HepG2 (cell line): ENCODE measurements at regions not wholly inside any gene's neighbourhood (a gene's known extent, or its start where the extent isn't known, plus 50 kb on each side); places are given as distances from the start of the nearest gene placed in this dataset.

Source experiments
- ATRX ChIP-seq: sonication (generic); formaldehyde crosslinking; IDR thresholded peaks from 2 replicates; pipeline ENCODE4 v1.4.0; 2020; ENCODE audit warnings: missing genetic modification reagents, borderline replicate concordance
- ELF3 ChIP-seq: IDR thresholded peaks from 2 replicates; pipeline ENCODE4 v1.6.1; 2016; ENCODE audit warnings: missing genetic modification reagents, missing compliant biosample characterization
- IKZF1 ChIP-seq: fragments of 450-650 bp; IDR thresholded peaks from 2 replicates; pipeline ENCODE4 v1.7.1; 2016
- MTF2 ChIP-seq: sonication (generic); formaldehyde crosslinking; IDR thresholded peaks from 2 replicates; pipeline ENCODE4 v1.5.0; 2020; ENCODE audit warnings: missing genetic modification reagents, borderline replicate concordance
- NCOA2 ChIP-seq: sonication (generic); formaldehyde crosslinking; IDR thresholded peaks from 2 replicates; pipeline ENCODE4 v1.8.0; 2022; ENCODE audit warnings: inconsistent platforms
- RFXANK ChIP-seq: IDR thresholded peaks from 2 replicates; pipeline ENCODE4 v1.6.1; 2016
- XRCC5 ChIP-seq: fragments of 200-400 bp; formaldehyde crosslinking; optimal IDR thresholded peaks from 2 replicates; pipeline ENCODE3; 2017; ENCODE audit warnings: mild to moderate bottlenecking, low read length
- ZFP36L1 ChIP-seq: sonication (generic); formaldehyde crosslinking; IDR thresholded peaks from 2 replicates; pipeline ENCODE4 v1.8.0; 2022; ENCODE audit warnings: mild to moderate bottlenecking, missing genetic modification reagents, moderate library complexity
- ZFP82 ChIP-seq: sonication (generic); formaldehyde crosslinking; IDR thresholded peaks from 2 replicates; pipeline ENCODE4 v1.5.1; 2020; ENCODE audit warnings: mild to moderate bottlenecking, missing genetic modification reagents, borderline replicate concordance
- ZNF124 ChIP-seq: sonication (generic); formaldehyde crosslinking; IDR thresholded peaks from 2 replicates; pipeline ENCODE4 v1.4.0; 2020; ENCODE audit warnings: missing genetic modification reagents
- ZNF256 ChIP-seq: sonication (generic); formaldehyde crosslinking; conservative IDR thresholded peaks from 2 replicates; pipeline ENCODE4 v1.4.0; 2020; ENCODE audit warnings: missing genetic modification reagents
- ZNF780A ChIP-seq: sonication (generic); formaldehyde crosslinking; IDR thresholded peaks from 2 replicates; pipeline ENCODE4 v1.8.0; 2022; ENCODE audit warnings: mild to moderate bottlenecking, missing genetic modification reagents, moderate library complexity
- ZZZ3 ChIP-seq: sonication (generic); formaldehyde crosslinking; IDR thresholded peaks from 2 replicates; pipeline ENCODE4 v1.4.0; 2020; ENCODE audit warnings: missing genetic modification reagents, mild to moderate bottlenecking, borderline replicate concordance
- TF ChIP-seq, protein P1 (sequence below): IDR thresholded peaks from 2 replicates; pipeline ENCODE4 v1.4.0; 2020; ENCODE audit warnings: mild to moderate bottlenecking, missing genetic modification reagents
- TF ChIP-seq, protein P2 (sequence below): sonication (generic); formaldehyde crosslinking; IDR thresholded peaks from 2 replicates; pipeline ENCODE4 v1.5.0; 2020; ENCODE audit warnings: missing genetic modification reagents
- TF ChIP-seq, protein P3 (sequence below): sonication (generic); formaldehyde crosslinking; IDR thresholded peaks from 2 replicates; pipeline ENCODE4 v1.5.1; 2020; ENCODE audit warnings: mild to moderate bottlenecking, missing genetic modification reagents, borderline replicate concordance
- TF ChIP-seq, protein P4 (sequence below): IDR thresholded peaks from 2 replicates; pipeline ENCODE4 v1.6.1; 2016; ENCODE audit warnings: missing genetic modification reagents, missing compliant biosample characterization
- TF ChIP-seq, protein P5 (sequence below): sonication (generic); IDR thresholded peaks from 2 replicates; pipeline ENCODE4 v1.6.1; 2016; ENCODE audit warnings: low read depth, borderline replicate concordance
- TF ChIP-seq, protein P6 (sequence below): IDR thresholded peaks from 2 replicates; pipeline ENCODE4 v1.6.1; 2016; ENCODE audit warnings: mild to moderate bottlenecking, missing biosample characterization, missing genetic modification reagents

DNA sequence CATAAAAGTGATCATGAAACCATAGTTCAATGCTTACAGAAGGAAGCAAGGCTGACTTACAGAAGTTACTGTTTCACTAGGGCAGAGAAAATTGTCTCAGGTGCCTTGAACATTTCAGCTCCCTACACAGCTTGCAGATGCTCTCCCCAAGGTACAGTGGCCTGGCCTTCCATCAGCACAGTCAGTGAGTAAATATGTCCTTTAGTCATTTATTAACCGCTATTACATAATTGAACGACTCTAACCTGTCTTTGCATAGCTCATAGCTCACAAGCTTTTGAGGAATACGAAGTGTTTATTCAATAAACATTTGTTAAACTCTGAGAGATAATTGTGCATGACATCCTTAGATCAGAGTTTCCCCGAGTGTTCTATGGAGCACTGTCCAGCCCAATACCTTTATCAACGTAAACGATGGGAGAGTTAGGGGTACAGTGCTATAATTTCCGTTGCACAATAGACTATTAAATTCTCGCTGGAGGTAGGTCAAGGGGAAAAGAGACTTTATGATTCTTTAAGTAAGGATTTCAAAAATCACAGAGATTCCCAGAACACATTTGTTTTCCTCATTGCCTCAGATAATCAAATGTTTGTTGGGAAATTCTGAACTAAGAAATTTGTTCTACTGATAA is 677.8 kb downstream of the TSN start (continued):
- TF ChIP-seq, protein P1, sequence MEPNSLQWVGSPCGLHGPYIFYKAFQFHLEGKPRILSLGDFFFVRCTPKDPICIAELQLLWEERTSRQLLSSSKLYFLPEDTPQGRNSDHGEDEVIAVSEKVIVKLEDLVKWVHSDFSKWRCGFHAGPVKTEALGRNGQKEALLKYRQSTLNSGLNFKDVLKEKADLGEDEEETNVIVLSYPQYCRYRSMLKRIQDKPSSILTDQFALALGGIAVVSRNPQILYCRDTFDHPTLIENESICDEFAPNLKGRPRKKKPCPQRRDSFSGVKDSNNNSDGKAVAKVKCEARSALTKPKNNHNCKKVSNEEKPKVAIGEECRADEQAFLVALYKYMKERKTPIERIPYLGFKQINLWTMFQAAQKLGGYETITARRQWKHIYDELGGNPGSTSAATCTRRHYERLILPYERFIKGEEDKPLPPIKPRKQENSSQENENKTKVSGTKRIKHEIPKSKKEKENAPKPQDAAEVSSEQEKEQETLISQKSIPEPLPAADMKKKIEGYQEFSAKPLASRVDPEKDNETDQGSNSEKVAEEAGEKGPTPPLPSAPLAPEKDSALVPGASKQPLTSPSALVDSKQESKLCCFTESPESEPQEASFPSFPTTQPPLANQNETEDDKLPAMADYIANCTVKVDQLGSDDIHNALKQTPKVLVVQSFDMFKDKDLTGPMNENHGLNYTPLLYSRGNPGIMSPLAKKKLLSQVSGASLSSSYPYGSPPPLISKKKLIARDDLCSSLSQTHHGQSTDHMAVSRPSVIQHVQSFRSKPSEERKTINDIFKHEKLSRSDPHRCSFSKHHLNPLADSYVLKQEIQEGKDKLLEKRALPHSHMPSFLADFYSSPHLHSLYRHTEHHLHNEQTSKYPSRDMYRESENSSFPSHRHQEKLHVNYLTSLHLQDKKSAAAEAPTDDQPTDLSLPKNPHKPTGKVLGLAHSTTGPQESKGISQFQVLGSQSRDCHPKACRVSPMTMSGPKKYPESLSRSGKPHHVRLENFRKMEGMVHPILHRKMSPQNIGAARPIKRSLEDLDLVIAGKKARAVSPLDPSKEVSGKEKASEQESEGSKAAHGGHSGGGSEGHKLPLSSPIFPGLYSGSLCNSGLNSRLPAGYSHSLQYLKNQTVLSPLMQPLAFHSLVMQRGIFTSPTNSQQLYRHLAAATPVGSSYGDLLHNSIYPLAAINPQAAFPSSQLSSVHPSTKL, result peak; percentile 98
- TF ChIP-seq, protein P2, sequence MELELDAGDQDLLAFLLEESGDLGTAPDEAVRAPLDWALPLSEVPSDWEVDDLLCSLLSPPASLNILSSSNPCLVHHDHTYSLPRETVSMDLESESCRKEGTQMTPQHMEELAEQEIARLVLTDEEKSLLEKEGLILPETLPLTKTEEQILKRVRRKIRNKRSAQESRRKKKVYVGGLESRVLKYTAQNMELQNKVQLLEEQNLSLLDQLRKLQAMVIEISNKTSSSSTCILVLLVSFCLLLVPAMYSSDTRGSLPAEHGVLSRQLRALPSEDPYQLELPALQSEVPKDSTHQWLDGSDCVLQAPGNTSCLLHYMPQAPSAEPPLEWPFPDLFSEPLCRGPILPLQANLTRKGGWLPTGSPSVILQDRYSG (CRISPR knock-in tag), result no peak
- TF ChIP-seq ATRX (no peak), ZFP36L1 (CRISPR knock-in tag) (no peak), ZNF780A (CRISPR knock-in tag) (peak; percentile 77; the same call in 1 of the 2 replicates), MTF2 (CRISPR knock-in tag) (no peak), NCOA2 (CRISPR knock-in tag) (peak; percentile 85), ZZZ3 (CRISPR knock-in tag) (no peak), IKZF1 (no peak), ELF3 (CRISPR knock-in tag) (peak; percentile 67), RFXANK (CRISPR knock-in tag) (no peak), ZNF256 (CRISPR knock-in tag) (no peak), ZFP82 (CRISPR knock-in tag) (no peak), ZNF124 (CRISPR knock-in tag) (0 out of 2 replicates have a peak, but pooled peaks have one; percentile 53), XRCC5 (no peak)
- TF ChIP-seq, protein P3, sequence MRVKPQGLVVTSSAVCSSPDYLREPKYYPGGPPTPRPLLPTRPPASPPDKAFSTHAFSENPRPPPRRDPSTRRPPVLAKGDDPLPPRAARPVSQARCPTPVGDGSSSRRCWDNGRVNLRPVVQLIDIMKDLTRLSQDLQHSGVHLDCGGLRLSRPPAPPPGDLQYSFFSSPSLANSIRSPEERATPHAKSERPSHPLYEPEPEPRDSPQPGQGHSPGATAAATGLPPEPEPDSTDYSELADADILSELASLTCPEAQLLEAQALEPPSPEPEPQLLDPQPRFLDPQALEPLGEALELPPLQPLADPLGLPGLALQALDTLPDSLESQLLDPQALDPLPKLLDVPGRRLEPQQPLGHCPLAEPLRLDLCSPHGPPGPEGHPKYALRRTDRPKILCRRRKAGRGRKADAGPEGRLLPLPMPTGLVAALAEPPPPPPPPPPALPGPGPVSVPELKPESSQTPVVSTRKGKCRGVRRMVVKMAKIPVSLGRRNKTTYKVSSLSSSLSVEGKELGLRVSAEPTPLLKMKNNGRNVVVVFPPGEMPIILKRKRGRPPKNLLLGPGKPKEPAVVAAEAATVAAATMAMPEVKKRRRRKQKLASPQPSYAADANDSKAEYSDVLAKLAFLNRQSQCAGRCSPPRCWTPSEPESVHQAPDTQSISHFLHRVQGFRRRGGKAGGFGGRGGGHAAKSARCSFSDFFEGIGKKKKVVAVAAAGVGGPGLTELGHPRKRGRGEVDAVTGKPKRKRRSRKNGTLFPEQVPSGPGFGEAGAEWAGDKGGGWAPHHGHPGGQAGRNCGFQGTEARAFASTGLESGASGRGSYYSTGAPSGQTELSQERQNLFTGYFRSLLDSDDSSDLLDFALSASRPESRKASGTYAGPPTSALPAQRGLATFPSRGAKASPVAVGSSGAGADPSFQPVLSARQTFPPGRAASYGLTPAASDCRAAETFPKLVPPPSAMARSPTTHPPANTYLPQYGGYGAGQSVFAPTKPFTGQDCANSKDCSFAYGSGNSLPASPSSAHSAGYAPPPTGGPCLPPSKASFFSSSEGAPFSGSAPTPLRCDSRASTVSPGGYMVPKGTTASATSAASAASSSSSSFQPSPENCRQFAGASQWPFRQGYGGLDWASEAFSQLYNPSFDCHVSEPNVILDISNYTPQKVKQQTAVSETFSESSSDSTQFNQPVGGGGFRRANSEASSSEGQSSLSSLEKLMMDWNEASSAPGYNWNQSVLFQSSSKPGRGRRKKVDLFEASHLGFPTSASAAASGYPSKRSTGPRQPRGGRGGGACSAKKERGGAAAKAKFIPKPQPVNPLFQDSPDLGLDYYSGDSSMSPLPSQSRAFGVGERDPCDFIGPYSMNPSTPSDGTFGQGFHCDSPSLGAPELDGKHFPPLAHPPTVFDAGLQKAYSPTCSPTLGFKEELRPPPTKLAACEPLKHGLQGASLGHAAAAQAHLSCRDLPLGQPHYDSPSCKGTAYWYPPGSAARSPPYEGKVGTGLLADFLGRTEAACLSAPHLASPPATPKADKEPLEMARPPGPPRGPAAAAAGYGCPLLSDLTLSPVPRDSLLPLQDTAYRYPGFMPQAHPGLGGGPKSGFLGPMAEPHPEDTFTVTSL, result peak; percentile 89; the same call in 1 of the 2 replicates
- TF ChIP-seq, protein P4, sequence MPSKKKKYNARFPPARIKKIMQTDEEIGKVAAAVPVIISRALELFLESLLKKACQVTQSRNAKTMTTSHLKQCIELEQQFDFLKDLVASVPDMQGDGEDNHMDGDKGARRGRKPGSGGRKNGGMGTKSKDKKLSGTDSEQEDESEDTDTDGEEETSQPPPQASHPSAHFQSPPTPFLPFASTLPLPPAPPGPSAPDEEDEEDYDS, result no peak
- TF ChIP-seq, protein P5, sequence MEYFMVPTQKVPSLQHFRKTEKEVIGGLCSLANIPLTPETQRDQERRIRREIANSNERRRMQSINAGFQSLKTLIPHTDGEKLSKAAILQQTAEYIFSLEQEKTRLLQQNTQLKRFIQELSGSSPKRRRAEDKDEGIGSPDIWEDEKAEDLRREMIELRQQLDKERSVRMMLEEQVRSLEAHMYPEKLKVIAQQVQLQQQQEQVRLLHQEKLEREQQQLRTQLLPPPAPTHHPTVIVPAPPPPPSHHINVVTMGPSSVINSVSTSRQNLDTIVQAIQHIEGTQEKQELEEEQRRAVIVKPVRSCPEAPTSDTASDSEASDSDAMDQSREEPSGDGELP, result no peak
- TF ChIP-seq, protein P6, sequence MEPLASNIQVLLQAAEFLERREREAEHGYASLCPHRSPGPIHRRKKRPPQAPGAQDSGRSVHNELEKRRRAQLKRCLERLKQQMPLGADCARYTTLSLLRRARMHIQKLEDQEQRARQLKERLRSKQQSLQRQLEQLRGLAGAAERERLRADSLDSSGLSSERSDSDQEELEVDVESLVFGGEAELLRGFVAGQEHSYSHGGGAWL, result no peak
